ENCODE measurements at regions not wholly inside any gene's neighbourhood (a gene's known extent, or its start where the extent isn't known, plus 50 kb on each side); places are given as distances from the start of the nearest gene placed in this dataset.

DNA sequence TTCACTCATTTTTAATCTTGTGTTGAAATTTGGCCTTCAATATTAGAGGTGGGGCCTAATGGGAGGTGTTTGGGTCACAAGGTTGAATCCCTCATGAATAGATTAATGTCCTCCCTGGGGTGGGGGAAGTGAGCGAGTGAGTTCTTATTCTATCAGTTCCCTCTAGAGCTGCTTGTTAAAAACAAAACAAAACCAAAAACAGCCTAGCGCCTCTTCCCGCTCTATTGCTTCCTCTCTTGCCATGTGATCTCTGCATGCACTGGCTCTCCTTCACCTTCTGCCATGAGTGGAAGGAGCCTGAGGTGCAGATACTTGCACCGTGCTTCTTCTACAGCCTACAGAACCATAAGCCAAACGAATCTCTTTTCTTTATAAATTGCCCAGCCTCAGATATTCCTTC is 89.6 kb upstream of the SLC35F1 start:
- Histone ChIP-seq H3K9ac (ENCODE audit: low read length) (no peak overlapping the region), H3K27me3 (ENCODE audit: insufficient read depth, low read depth, low read length) (no peaks in the 10 kb centered on the region), H3K4me3 (ENCODE audit: low read length) (no peak overlapping the region), H3K27ac (ENCODE audit: low read length) (no peak overlapping the region), H3K4me2 (ENCODE audit: low read length) (no peak overlapping the region), H3K79me2 (replicated peaks; ENCODE audit: insufficient read depth, low read length) (no peaks in the 10 kb centered on the region), H3K9me2 (ENCODE audit: insufficient read depth, low read length) (no peaks in the 10 kb centered on the region), H2AFZ (ENCODE audit: low read depth, low read length) (no peak overlapping the region), H3K9me3 (ENCODE audit: low read length) (no peaks in the 10 kb centered on the region), H3F3A (ENCODE audit: insufficient read depth, low read length, poor library complexity, severe bottlenecking) (no peaks in the 10 kb centered on the region), H4K20me1 (ENCODE audit: insufficient read depth) (no peaks in the 10 kb centered on the region), H3K36me3 (ENCODE audit: insufficient read depth, low read length) (no peaks in the 10 kb centered on the region)
- TF ChIP-seq EP300 (conservative IDR thresholded peaks at IDR 0.05; ENCODE audit: poor library complexity, severe bottlenecking) (no peak), MXI1 (conservative IDR thresholded peaks at IDR 0.05; ENCODE audit: poor library complexity, severe bottlenecking) (no peak)
- TF ChIP-seq, protein P1, sequence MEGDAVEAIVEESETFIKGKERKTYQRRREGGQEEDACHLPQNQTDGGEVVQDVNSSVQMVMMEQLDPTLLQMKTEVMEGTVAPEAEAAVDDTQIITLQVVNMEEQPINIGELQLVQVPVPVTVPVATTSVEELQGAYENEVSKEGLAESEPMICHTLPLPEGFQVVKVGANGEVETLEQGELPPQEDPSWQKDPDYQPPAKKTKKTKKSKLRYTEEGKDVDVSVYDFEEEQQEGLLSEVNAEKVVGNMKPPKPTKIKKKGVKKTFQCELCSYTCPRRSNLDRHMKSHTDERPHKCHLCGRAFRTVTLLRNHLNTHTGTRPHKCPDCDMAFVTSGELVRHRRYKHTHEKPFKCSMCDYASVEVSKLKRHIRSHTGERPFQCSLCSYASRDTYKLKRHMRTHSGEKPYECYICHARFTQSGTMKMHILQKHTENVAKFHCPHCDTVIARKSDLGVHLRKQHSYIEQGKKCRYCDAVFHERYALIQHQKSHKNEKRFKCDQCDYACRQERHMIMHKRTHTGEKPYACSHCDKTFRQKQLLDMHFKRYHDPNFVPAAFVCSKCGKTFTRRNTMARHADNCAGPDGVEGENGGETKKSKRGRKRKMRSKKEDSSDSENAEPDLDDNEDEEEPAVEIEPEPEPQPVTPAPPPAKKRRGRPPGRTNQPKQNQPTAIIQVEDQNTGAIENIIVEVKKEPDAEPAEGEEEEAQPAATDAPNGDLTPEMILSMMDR (IDR thresholded peaks at IDR 0.05; ENCODE audit: poor library complexity, severe bottlenecking): no peak

DNA sequence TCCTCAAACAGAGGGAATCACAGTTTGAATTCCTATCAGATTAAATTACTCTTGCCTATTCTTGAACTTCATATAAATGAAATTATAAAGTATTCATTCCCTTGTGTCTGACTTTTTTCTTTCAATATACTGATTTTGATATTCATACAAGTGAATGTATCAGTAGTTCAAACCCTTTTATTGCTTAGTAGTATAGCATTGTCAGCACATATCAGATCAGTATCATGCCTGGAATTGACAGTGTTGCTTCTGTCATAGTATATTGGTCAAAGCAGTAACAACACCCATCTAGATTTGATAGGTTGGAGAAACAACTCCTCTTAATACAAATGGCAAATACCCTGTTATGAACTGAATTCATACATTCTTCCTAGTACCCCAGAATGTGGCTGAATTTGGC is 89.1 kb upstream of the SLC35F1 start:
- H3K27ac ChIP-seq (ENCODE audit: low read length): no peak overlapping the region
- H3K9me2 ChIP-seq (ENCODE audit: insufficient read depth, low read length): no peaks in the 10 kb centered on the region
- no peaks in the 10 kb centered on the region for H3K27me3 ChIP-seq (ENCODE audit: insufficient read depth, low read depth, low read length)
- no peak overlapping the region for H2AFZ ChIP-seq (ENCODE audit: low read depth, low read length)
- H3K36me3 ChIP-seq (ENCODE audit: insufficient read depth, low read length): no peaks in the 10 kb centered on the region
- H4K20me1 ChIP-seq (ENCODE audit: insufficient read depth): no peaks in the 10 kb centered on the region
- H3K79me2 ChIP-seq (replicated peaks; ENCODE audit: insufficient read depth, low read length): no peaks in the 10 kb centered on the region
- no peaks in the 10 kb centered on the region for H3F3A ChIP-seq (ENCODE audit: insufficient read depth, low read length, poor library complexity, severe bottlenecking)
- no peak for TF ChIP-seq MXI1 (conservative IDR thresholded peaks at IDR 0.05; ENCODE audit: poor library complexity, severe bottlenecking)
- no peak for TF ChIP-seq EZH2 (IDR thresholded peaks at IDR 0.05; ENCODE audit: borderline replicate concordance, insufficient read depth, low read length, poor library complexity, severe bottlenecking)
- no peak for TF ChIP-seq POLR2AphosphoS5 (IDR thresholded peaks at IDR 0.05)
- no peak for TF ChIP-seq EP300 (conservative IDR thresholded peaks at IDR 0.05; ENCODE audit: poor library complexity, severe bottlenecking)
- TF ChIP-seq, protein P2, sequence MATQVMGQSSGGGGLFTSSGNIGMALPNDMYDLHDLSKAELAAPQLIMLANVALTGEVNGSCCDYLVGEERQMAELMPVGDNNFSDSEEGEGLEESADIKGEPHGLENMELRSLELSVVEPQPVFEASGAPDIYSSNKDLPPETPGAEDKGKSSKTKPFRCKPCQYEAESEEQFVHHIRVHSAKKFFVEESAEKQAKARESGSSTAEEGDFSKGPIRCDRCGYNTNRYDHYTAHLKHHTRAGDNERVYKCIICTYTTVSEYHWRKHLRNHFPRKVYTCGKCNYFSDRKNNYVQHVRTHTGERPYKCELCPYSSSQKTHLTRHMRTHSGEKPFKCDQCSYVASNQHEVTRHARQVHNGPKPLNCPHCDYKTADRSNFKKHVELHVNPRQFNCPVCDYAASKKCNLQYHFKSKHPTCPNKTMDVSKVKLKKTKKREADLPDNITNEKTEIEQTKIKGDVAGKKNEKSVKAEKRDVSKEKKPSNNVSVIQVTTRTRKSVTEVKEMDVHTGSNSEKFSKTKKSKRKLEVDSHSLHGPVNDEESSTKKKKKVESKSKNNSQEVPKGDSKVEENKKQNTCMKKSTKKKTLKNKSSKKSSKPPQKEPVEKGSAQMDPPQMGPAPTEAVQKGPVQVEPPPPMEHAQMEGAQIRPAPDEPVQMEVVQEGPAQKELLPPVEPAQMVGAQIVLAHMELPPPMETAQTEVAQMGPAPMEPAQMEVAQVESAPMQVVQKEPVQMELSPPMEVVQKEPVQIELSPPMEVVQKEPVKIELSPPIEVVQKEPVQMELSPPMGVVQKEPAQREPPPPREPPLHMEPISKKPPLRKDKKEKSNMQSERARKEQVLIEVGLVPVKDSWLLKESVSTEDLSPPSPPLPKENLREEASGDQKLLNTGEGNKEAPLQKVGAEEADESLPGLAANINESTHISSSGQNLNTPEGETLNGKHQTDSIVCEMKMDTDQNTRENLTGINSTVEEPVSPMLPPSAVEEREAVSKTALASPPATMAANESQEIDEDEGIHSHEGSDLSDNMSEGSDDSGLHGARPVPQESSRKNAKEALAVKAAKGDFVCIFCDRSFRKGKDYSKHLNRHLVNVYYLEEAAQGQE (IDR thresholded peaks at IDR 0.05; ENCODE audit: borderline replicate concordance): no peak
- H3K9me3 ChIP-seq (ENCODE audit: low read length): no peaks in the 10 kb centered on the region
- H3K9ac ChIP-seq (ENCODE audit: low read length): no peak overlapping the region
- no peak overlapping the region for H3K4me3 ChIP-seq (ENCODE audit: low read length)
- H3K4me2 ChIP-seq (ENCODE audit: low read length): no peak overlapping the region

DNA sequence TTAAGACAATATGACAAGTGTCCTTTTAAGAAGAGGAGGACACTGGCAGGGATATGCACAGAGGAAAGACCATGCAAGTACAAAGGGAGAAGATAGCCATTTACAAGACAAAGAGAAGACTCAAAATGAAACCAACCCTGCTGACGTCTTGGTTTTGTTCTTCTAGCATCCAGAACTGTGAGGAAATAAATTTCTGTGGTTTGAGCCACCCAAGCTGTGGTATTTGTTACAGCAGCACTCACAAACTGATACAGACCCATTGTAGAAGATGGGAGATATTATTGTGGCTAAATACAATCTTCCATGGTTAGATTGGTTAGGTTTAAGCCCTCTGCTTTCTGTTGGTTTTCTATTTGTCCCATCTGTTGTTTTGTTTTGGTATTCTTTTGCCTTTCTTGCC is 88.6 kb upstream of the SLC35F1 start:
- no peaks in the 10 kb centered on the region for H3K27me3 ChIP-seq (ENCODE audit: insufficient read depth, low read depth, low read length)
- no peaks in the 10 kb centered on the region for H3K79me2 ChIP-seq (replicated peaks; ENCODE audit: insufficient read depth, low read length)
- no peak overlapping the region for H3K9ac ChIP-seq (ENCODE audit: low read length)
- no peaks in the 10 kb centered on the region for H3F3A ChIP-seq (ENCODE audit: insufficient read depth, low read length, poor library complexity, severe bottlenecking)
- TF ChIP-seq EZH2 (IDR thresholded peaks at IDR 0.05; ENCODE audit: borderline replicate concordance, insufficient read depth, low read length, poor library complexity, severe bottlenecking) (no peak), RAD21 (conservative IDR thresholded peaks at IDR 0.05) (no peak), SMC3 (conservative IDR thresholded peaks at IDR 0.05; ENCODE audit: poor library complexity) (no peak), POLR2AphosphoS5 (IDR thresholded peaks at IDR 0.05) (no peak), MXI1 (conservative IDR thresholded peaks at IDR 0.05; ENCODE audit: poor library complexity, severe bottlenecking) (no peak), TAF1 (IDR thresholded peaks at IDR 0.05; ENCODE audit: low read depth) (no peak), EP300 (conservative IDR thresholded peaks at IDR 0.05; ENCODE audit: poor library complexity, severe bottlenecking) (no peak)
- TF ChIP-seq, protein P1 (IDR thresholded peaks at IDR 0.05; ENCODE audit: poor library complexity, severe bottlenecking): no peak
- TF ChIP-seq, protein P2 (IDR thresholded peaks at IDR 0.05; ENCODE audit: borderline replicate concordance): no peak
- no peak overlapping the region for H2AFZ ChIP-seq (ENCODE audit: low read depth, low read length)
- H3K36me3 ChIP-seq (ENCODE audit: insufficient read depth, low read length): no peaks in the 10 kb centered on the region
- no peaks in the 10 kb centered on the region for H3K9me2 ChIP-seq (ENCODE audit: insufficient read depth, low read length)
- H3K4me2 ChIP-seq (ENCODE audit: low read length): no peak overlapping the region
- no peak overlapping the region for H3K27ac ChIP-seq (ENCODE audit: low read length)
- H3K9me3 ChIP-seq (ENCODE audit: low read length): no peaks in the 10 kb centered on the region
- H3K4me3 ChIP-seq (ENCODE audit: low read length): no peak overlapping the region
- H4K20me1 ChIP-seq (ENCODE audit: insufficient read depth): no peaks in the 10 kb centered on the region

Data from neural cell (in vitro differentiated cells).